ENCODE measurements at regions not wholly inside any gene's neighbourhood (a gene's known extent, or its start where the extent isn't known, plus 50 kb on each side); places are given as distances from the start of the nearest gene placed in this dataset.

DNA sequence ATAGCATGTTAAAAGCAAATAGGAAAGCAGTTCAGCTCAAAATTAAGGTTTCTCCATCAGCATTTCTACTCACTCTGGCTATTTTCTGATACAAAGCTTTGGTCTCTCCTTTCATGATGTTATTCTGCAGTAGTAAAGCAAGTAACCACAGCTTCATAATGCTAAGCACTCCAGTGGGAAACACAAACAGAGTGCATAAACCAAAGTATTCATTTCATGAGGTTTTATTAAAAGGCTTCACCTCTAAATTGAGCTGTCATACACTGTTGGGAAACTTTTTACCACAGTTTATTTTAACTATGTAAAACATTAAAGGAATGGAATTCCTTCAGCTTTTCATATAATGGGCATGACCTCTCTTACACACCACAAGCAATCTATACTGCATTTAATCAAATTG, 157.9 kb upstream of the LMO3 start:
- H3K4me3 ChIP-seq = no peak overlapping the region
- H3K9me3 ChIP-seq = no peaks in the 10 kb centered on the region
- no peak overlapping the region for H3K27ac ChIP-seq
- intact Hi-C loops (cut with DNase I; ENCODE audit: low total_unique reads) = no loop called here
- no peaks in the 10 kb centered on the region for H3K4me1 ChIP-seq
- no peaks in the 10 kb centered on the region for H3K36me3 ChIP-seq
- H3K27me3 ChIP-seq = no peaks in the 10 kb centered on the region
- DNase-seq = no peak
- ATAC-seq = no peak
- no peak for TF ChIP-seq CTCF (IDR thresholded peaks at IDR 0.05 in 4 of 5, conservative IDR thresholded peaks at IDR 0.05 in 1 of 5)
- no peak for TF ChIP-seq POLR2A (IDR thresholded peaks at IDR 0.05)
- in situ Hi-C loops (cut with MboI; ENCODE audit: low sequenced_read_pairs in 4 of 4) = no loop called here

- intact Hi-C loops (cut with DNase I; ENCODE audit: low total_unique reads) (no loop called here), in situ Hi-C loops (cut with MboI; ENCODE audit: low sequenced_read_pairs in 4 of 4) (no loop called here)
- ATAC-seq = no peak
- Histone ChIP-seq H3K36me3 (no peaks in the 10 kb centered on the region), H3K4me3 (no peak overlapping the region), H3K27me3 (no peaks in the 10 kb centered on the region), H3K27ac (no peak overlapping the region), H3K4me1 (no peaks in the 10 kb centered on the region), H3K9me3 (no peaks in the 10 kb centered on the region)
- DNase-seq = no peak
- no peak for TF ChIP-seq CTCF (IDR thresholded peaks at IDR 0.05 in 4 of 5, conservative IDR thresholded peaks at IDR 0.05 in 1 of 5)
- TF ChIP-seq POLR2A (IDR thresholded peaks at IDR 0.05) = no peak
Measured at GRCh38 chr12:16756833-16757555, 151.0 kb upstream of the LMO3 start.

DNA sequence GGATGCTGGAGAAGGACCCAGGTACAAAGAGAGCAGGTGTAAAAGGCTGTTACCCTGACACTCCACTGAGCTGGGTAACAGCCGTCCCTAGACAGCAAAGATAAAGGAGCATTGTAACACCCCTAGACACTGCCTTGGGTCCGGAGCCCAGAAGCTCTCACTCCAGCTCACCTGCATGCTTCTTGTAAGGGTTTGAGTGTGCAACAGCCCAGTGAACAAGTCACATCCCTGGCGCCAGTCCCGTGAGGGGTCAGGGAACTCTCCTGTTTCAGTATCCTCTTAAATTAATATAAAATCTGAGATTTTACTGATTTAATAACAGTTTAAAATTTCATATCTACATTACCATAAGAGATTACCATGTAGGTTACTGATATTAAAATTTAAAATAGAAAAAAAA, 124.8 kb upstream of the LMO3 start:
- Histone ChIP-seq H3K9me3 (no peaks in the 10 kb centered on the region), H3K27ac (no peak overlapping the region), H3K4me1 (no peaks in the 10 kb centered on the region), H3K36me3 (no peaks in the 10 kb centered on the region), H3K4me3 (no peak overlapping the region), H3K27me3 (no peaks in the 10 kb centered on the region)
- TF ChIP-seq CTCF (IDR thresholded peaks at IDR 0.05 in 4 of 5, conservative IDR thresholded peaks at IDR 0.05 in 1 of 5) = no peak
- TF ChIP-seq POLR2A (IDR thresholded peaks at IDR 0.05) = no peak
- in situ Hi-C loops (cut with MboI; ENCODE audit: low sequenced_read_pairs in 4 of 4) = no loop called here
- DNase-seq (no peak), ATAC-seq (no peak)
- intact Hi-C loops (cut with DNase I; ENCODE audit: low total_unique reads) = no loop called here

DNA sequence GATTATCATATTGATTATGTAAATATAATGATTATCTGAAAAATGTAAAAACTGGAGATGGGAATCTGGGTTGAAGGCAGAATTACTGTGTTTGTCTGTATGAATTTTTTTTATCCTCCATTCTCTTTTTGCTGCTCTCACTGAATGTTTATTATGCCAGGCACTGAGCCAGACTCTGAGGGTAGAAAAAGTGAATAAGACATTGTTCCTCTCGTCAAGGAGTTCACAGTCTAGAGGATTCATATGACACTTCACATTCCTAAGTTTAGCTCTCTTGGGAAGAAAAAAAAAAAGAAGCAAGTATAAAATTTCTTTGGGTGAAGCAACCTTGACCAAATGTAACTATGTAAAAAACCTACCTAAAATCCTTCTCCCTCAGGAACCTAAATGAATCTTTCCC, 120.9 kb upstream of the LMO3 start:
- no peaks in the 10 kb centered on the region for H3K9me3 ChIP-seq
- no peak overlapping the region for H3K27ac ChIP-seq
- no peak for TF ChIP-seq POLR2A (IDR thresholded peaks at IDR 0.05)
- TF ChIP-seq CTCF (IDR thresholded peaks at IDR 0.05 in 4 of 5, conservative IDR thresholded peaks at IDR 0.05 in 1 of 5) = no peak
- DNase-seq = no peak
- in situ Hi-C loops (cut with MboI; ENCODE audit: low sequenced_read_pairs in 4 of 4) (no loop called here), intact Hi-C loops (cut with DNase I; ENCODE audit: low total_unique reads) (no loop called here)
- no peak overlapping the region for H3K4me3 ChIP-seq
- ATAC-seq = no peak
- no peaks in the 10 kb centered on the region for H3K4me1 ChIP-seq
- no peaks in the 10 kb centered on the region for H3K27me3 ChIP-seq
- no peaks in the 10 kb centered on the region for H3K36me3 ChIP-seq
